Activated CD4-positive, alpha-beta T cell treated with anti-CD3 and anti-CD28 coated beads for 48 hours (primary cell): ENCODE measurements at regions not wholly inside any gene's neighbourhood (a gene's known extent, or its start where the extent isn't known, plus 50 kb on each side); places are given as distances from the start of the nearest gene placed in this dataset.
"Not testable (repeated sequence)": the region's sequence is repeated elsewhere in the genome, so short reads cannot be mapped to it uniquely, and the experiment has no call there.

Source experiments
- DNase-seq: peaks from one replicate; pipeline ENCODE4 v3.0.0-alpha.2; 2020

DNA sequence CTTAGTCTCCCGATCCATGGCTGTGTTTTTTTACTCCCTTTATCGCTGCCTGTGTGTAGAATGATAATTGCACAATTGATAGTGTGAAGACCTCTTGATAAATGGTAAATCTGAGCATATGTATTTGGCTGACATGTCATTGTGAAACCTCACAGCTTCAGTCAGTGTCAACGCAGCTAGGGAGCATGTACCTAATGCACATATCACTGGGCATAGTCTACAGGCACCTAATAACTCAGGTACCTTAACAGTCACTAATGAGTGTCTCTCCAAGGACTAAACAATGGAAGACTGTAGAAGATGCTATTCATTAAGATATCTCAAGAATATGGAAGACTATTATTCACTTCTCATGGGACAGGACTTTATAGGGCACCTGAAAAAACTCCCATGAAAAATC, 101.0 kb upstream of the PTPN20 start:
- DNase-seq = peak; percentile 17

DNA sequence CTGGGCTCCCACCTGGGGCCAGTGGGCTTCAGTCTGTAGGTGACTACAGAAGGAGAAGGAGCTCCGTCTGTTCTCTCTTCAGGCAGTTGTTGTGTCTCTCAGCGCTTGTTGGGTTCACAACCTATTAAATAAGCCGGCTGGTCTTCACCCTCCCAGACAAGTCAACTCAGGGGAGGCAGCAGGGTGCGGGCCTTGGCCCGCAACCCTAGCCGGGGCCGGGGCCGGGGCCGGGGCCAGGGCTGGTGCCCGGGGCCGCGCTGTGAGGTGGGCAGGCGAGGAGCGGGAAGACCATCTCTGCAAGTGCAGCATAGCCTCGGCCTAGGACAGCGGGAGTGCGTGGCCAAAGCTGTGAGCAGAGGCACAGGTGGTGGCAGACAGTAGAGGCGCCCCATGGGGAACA, 95.1 kb upstream of the PTPN20 start:
- not testable (repeated sequence) for DNase-seq

GRCh38 chr10:46840393-46841050, 70.7 kb upstream of the PTPN20 start:
- not testable (repeated sequence) for DNase-seq

DNA sequence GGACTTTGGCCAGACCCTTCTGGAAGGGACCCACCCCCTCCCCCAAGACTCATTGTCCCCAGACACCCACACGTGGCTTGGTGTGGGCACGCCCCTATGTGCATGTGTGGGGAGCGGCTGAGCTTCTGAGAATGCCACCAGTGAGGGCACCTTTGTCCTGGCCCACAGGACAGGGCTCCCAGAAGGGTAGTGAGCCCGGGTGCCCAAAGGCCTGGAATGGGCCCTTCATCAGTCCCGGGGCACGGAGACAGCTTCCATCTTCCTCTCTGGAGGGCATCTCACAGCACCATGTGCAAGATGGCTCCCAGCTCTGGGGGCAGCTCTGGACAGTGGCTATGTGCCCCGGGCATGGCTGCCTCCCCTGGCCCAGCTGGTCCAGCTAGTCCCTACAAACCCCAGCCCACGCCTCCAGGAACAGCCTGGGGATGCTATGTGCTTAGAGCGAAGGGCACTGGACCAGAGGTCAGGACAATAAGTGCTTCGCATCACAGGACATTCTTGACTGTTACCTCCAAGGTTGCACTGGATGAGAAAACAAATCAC, 70.1 kb upstream of the PTPN20 start:
- not testable (repeated sequence) for DNase-seq

DNA sequence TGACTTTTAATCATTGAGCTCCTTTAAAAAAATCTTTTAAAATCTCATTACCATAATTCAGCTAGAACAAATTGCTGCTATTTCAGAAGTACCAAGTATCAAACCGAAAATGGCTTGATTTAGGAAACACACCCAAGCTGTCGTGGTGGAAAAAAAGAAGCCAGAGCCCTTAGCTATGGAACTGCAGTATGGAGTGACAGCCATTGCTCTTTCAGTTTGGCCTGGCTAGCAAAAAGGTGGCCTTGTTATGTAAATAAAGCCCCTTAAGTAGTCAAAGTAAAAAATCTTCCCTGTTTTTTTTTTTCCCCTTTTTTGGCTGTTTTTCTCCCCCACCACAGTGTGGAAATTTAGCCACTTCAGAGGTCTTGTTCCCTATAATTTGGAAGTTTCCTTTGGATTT, 66.0 kb upstream of the PTPN20 start:
- DNase-seq = not testable (repeated sequence)

- DNase-seq = not testable (repeated sequence)
Measured at GRCh38 chr10:46845640-46846039, 65.6 kb upstream of the PTPN20 start.

- DNase-seq = not testable (repeated sequence)
Measured at GRCh38 chr10:46860753-46861152, 50.5 kb upstream of the PTPN20 start.
